Neural cell (in vitro differentiated cells): ENCODE measurements at regions not wholly inside any gene's neighbourhood (a gene's known extent, or its start where the extent isn't known, plus 50 kb on each side); places are given as distances from the start of the nearest gene placed in this dataset.

Experiments
- H2AFZ ChIP-seq: fragments of 200-600, 300-800 bp; sonication (generic), shearing (Covaris generic); 2 replicates; pipeline ENCODE4 v1.6.0; 2014; ENCODE audit warnings: low read depth, mild to moderate bottlenecking, antibody characterized with exemption, low read length, moderate library complexity
- H3F3A ChIP-seq: fragments of 200-600 bp; shearing (Covaris generic); 2 replicates; pipeline ENCODE4 v1.6.1; 2016; ENCODE audit warnings: mild to moderate bottlenecking, moderate library complexity, mixed read lengths, antibody characterized with exemption, low read length; ENCODE audit not compliant: insufficient read depth, poor library complexity, severe bottlenecking
- H3K27ac ChIP-seq: fragments of 200-600, 300-800 bp; sonication (generic), shearing (Covaris generic); 2 replicates; pipeline ENCODE4 v1.5.1; 2014; ENCODE audit warnings: mild to moderate bottlenecking, low read length, moderate library complexity
- H3K27me3 ChIP-seq: fragments of 300-800, 200-600 bp; sonication (generic), shearing (Covaris generic); 2 replicates; pipeline ENCODE4 v1.6.0; 2014; ENCODE audit warnings: mild to moderate bottlenecking, low read depth, low read length, moderate library complexity; ENCODE audit not compliant: insufficient read depth
- H3K36me3 ChIP-seq: fragments of 300-800, 200-600 bp; sonication (generic), shearing (Covaris generic); 2 replicates; pipeline ENCODE4 v1.5.1; 2014; ENCODE audit warnings: mild to moderate bottlenecking, antibody characterized with exemption, low read length, moderate library complexity; ENCODE audit not compliant: insufficient read depth
- H3K4me2 ChIP-seq: fragments of 300-800, 200-600 bp; sonication (generic), shearing (Covaris generic); 2 replicates; pipeline ENCODE4 v1.6.0; 2014; ENCODE audit warnings: mild to moderate bottlenecking, low read length
- H3K4me3 ChIP-seq: fragments of 300-800, 200-600 bp; sonication (generic), shearing (Covaris generic); 2 replicates; pipeline ENCODE4 v1.5.1; 2014; ENCODE audit warnings: mild to moderate bottlenecking, low read length, moderate library complexity
- H3K79me2 ChIP-seq: fragments of 200-600 bp; shearing (Covaris generic); replicated peaks from 2 replicates; pipeline ENCODE4 v1.6.0; 2014; ENCODE audit warnings: mild to moderate bottlenecking, low read length, moderate library complexity; ENCODE audit not compliant: insufficient read depth
- H3K9ac ChIP-seq: fragments of 300-800, 200-600 bp; sonication (generic), shearing (Covaris generic); 2 replicates; pipeline ENCODE4 v1.6.1; 2016; ENCODE audit warnings: mild to moderate bottlenecking, low read length, mixed read lengths
- H3K9me2 ChIP-seq: fragments of 200-600 bp; shearing (Covaris generic); 2 replicates; pipeline ENCODE4 v1.6.1; 2016; ENCODE audit warnings: mild to moderate bottlenecking, low read length, mixed read lengths; ENCODE audit not compliant: insufficient read depth
- H3K9me3 ChIP-seq: fragments of 200-600, 300-800 bp; sonication (generic), shearing (Covaris generic); 2 replicates; pipeline ENCODE4 v1.6.1; 2016; ENCODE audit warnings: mild to moderate bottlenecking, mixed run types, low read length, moderate library complexity, mixed read lengths
- H4K20me1 ChIP-seq: fragments of 200-600 bp; shearing (Covaris generic); 2 replicates; pipeline ENCODE4 v1.6.1; 2016; ENCODE audit warnings: mild to moderate bottlenecking, mixed run types; ENCODE audit not compliant: insufficient read depth
- CTCF ChIP-seq: fragments of 450-650 bp; IDR thresholded peaks from 2 replicates; pipeline ENCODE4 v1.5.1; 2014; ENCODE audit warnings: antibody characterized with exemption, mild to moderate bottlenecking, moderate library complexity; ENCODE audit not compliant: poor library complexity, severe bottlenecking
- EP300 ChIP-seq: fragments of 450-650 bp; conservative IDR thresholded peaks from 2 replicates; pipeline ENCODE4 v1.6.1; 2014; ENCODE audit warnings: antibody characterized with exemption, mild to moderate bottlenecking, moderate library complexity; ENCODE audit not compliant: poor library complexity, severe bottlenecking
- EZH2 ChIP-seq: fragments of 200-600, 300-800 bp; shearing (Covaris generic), sonication (generic); IDR thresholded peaks from 2 replicates; pipeline ENCODE4 v1.6.1; 2014; ENCODE audit warnings: antibody characterized with exemption, low read length, borderline replicate concordance, mild to moderate bottlenecking; ENCODE audit not compliant: insufficient read depth, poor library complexity, severe bottlenecking
- MXI1 ChIP-seq: fragments of 450-650 bp; conservative IDR thresholded peaks from 2 replicates; pipeline ENCODE4 v1.6.1; 2014; ENCODE audit warnings: antibody characterized with exemption, mild to moderate bottlenecking; ENCODE audit not compliant: poor library complexity, severe bottlenecking
- POLR2AphosphoS5 ChIP-seq: IDR thresholded peaks from 2 replicates; pipeline ENCODE4 v1.6.1; 2012
- RAD21 ChIP-seq: fragments of 450-650 bp; conservative IDR thresholded peaks from 2 replicates; pipeline ENCODE4 v1.6.1; 2014; ENCODE audit warnings: antibody characterized with exemption, mild to moderate bottlenecking, moderate library complexity
- SMC3 ChIP-seq: fragments of 450-650 bp; conservative IDR thresholded peaks from 2 replicates; pipeline ENCODE4 v1.6.1; 2014; ENCODE audit warnings: antibody characterized with exemption, mild to moderate bottlenecking, moderate library complexity; ENCODE audit not compliant: poor library complexity
- TAF1 ChIP-seq: IDR thresholded peaks from 2 replicates; pipeline ENCODE4 v1.6.1; 2012; ENCODE audit warnings: low read depth
- TF ChIP-seq, protein P1 (sequence below): IDR thresholded peaks from 2 replicates; pipeline ENCODE4 v1.6.1; 2012; ENCODE audit warnings: borderline replicate concordance

DNA sequence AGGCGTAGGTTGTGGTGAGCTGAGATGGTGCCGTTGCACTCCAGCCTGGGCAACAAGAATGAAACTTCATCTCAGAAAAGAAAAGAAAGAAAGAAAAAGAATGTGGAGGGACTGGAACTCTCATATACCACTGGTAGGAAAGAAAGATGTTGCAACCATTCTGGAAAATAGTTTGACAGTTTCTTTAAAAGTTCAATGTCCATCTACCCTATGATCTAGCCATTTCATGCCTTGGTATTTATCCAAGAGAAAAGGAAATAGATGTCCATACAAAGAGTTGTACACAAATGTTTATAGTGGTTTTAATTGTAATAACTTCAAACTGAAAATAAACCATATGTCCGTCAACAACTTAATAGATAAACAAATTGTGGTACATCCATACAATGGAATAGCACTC is 190.1 kb upstream of the ZNF217 start:
- Histone ChIP-seq H3K79me2 (no peaks in the 10 kb centered on the region), H3F3A (no peaks in the 10 kb centered on the region), H3K9ac (no peak overlapping the region), H3K4me3 (no peak overlapping the region), H3K4me2 (no peak overlapping the region), H3K27ac (no peak overlapping the region), H3K9me2 (no peaks in the 10 kb centered on the region), H2AFZ (no peak overlapping the region), H3K36me3 (no peaks in the 10 kb centered on the region), H3K9me3 (no peaks in the 10 kb centered on the region), H4K20me1 (no peaks in the 10 kb centered on the region), H3K27me3 (no peaks in the 10 kb centered on the region)
- no peak for TF ChIP-seq POLR2AphosphoS5
- TF ChIP-seq EZH2, result no peak
- TF ChIP-seq SMC3, result no peak
- TF ChIP-seq EP300, result no peak
- TF ChIP-seq, protein P1, sequence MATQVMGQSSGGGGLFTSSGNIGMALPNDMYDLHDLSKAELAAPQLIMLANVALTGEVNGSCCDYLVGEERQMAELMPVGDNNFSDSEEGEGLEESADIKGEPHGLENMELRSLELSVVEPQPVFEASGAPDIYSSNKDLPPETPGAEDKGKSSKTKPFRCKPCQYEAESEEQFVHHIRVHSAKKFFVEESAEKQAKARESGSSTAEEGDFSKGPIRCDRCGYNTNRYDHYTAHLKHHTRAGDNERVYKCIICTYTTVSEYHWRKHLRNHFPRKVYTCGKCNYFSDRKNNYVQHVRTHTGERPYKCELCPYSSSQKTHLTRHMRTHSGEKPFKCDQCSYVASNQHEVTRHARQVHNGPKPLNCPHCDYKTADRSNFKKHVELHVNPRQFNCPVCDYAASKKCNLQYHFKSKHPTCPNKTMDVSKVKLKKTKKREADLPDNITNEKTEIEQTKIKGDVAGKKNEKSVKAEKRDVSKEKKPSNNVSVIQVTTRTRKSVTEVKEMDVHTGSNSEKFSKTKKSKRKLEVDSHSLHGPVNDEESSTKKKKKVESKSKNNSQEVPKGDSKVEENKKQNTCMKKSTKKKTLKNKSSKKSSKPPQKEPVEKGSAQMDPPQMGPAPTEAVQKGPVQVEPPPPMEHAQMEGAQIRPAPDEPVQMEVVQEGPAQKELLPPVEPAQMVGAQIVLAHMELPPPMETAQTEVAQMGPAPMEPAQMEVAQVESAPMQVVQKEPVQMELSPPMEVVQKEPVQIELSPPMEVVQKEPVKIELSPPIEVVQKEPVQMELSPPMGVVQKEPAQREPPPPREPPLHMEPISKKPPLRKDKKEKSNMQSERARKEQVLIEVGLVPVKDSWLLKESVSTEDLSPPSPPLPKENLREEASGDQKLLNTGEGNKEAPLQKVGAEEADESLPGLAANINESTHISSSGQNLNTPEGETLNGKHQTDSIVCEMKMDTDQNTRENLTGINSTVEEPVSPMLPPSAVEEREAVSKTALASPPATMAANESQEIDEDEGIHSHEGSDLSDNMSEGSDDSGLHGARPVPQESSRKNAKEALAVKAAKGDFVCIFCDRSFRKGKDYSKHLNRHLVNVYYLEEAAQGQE, result no peak
- no peak for TF ChIP-seq CTCF

DNA sequence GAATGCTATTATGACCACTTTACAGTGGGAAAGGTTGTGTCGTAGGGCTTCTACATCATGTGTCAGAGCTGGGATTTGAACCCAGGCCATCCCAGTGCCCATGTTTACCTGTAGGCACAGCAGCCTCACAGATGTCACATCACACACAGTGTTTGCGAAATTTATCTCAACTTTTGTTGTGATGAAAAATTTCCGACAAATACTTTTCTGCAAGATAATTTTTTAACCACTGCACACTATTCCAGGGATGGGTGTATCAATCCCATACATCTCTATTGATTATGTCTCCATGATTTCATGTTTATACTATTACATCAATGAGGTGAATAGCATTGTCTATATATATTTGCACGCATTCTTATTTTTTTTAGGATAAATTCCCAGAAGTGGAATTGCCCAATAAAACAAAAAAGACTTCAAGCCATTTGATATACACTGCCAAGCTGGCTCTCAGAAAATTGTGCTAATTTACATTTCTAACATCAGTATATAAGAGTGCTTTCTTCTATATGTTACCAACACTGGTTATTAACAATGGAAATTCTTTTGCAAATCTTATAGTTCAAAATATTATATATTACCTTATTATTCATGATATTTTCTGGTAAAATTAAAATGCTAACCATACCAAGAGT is 189.1 kb upstream of the ZNF217 start:
- Histone ChIP-seq H3K27me3 (no peaks in the 10 kb centered on the region), H3K27ac (no peak overlapping the region), H3F3A (no peaks in the 10 kb centered on the region), H3K4me2 (no peak overlapping the region), H3K9me3 (no peaks in the 10 kb centered on the region), H3K9ac (no peak overlapping the region), H3K79me2 (no peaks in the 10 kb centered on the region), H3K9me2 (no peaks in the 10 kb centered on the region), H2AFZ (no peak overlapping the region), H3K36me3 (no peaks in the 10 kb centered on the region), H4K20me1 (no peaks in the 10 kb centered on the region), H3K4me3 (no peak overlapping the region)
- TF ChIP-seq TAF1, result no peak
- no peak for TF ChIP-seq EP300
- TF ChIP-seq RAD21, result no peak
- no peak for TF ChIP-seq MXI1
- no peak for TF ChIP-seq EZH2
- no peak for TF ChIP-seq POLR2AphosphoS5
